Neural cell (in vitro differentiated cells): ENCODE measurements at regions not wholly inside any gene's neighbourhood (a gene's known extent, or its start where the extent isn't known, plus 50 kb on each side); places are given as distances from the start of the nearest gene placed in this dataset.
"Not testable (repeated sequence)": the region's sequence is repeated elsewhere in the genome, so short reads cannot be mapped to it uniquely, and the experiment has no call there.

Experiments
- H2AFZ ChIP-seq: fragments of 200-600, 300-800 bp; sonication (generic), shearing (Covaris generic); 2 replicates; pipeline ENCODE4 v1.6.0; 2014; ENCODE audit warnings: low read depth, mild to moderate bottlenecking, antibody characterized with exemption, low read length, moderate library complexity
- H3F3A ChIP-seq: fragments of 200-600 bp; shearing (Covaris generic); 2 replicates; pipeline ENCODE4 v1.6.1; 2016; ENCODE audit warnings: mild to moderate bottlenecking, moderate library complexity, mixed read lengths, antibody characterized with exemption, low read length; ENCODE audit not compliant: insufficient read depth, poor library complexity, severe bottlenecking
- H3K27ac ChIP-seq: fragments of 200-600, 300-800 bp; sonication (generic), shearing (Covaris generic); 2 replicates; pipeline ENCODE4 v1.5.1; 2014; ENCODE audit warnings: mild to moderate bottlenecking, low read length, moderate library complexity
- H3K27me3 ChIP-seq: fragments of 300-800, 200-600 bp; sonication (generic), shearing (Covaris generic); 2 replicates; pipeline ENCODE4 v1.6.0; 2014; ENCODE audit warnings: mild to moderate bottlenecking, low read depth, low read length, moderate library complexity; ENCODE audit not compliant: insufficient read depth
- H3K36me3 ChIP-seq: fragments of 300-800, 200-600 bp; sonication (generic), shearing (Covaris generic); 2 replicates; pipeline ENCODE4 v1.5.1; 2014; ENCODE audit warnings: mild to moderate bottlenecking, antibody characterized with exemption, low read length, moderate library complexity; ENCODE audit not compliant: insufficient read depth
- H3K4me2 ChIP-seq: fragments of 300-800, 200-600 bp; sonication (generic), shearing (Covaris generic); 2 replicates; pipeline ENCODE4 v1.6.0; 2014; ENCODE audit warnings: mild to moderate bottlenecking, low read length
- H3K4me3 ChIP-seq: fragments of 300-800, 200-600 bp; sonication (generic), shearing (Covaris generic); 2 replicates; pipeline ENCODE4 v1.5.1; 2014; ENCODE audit warnings: mild to moderate bottlenecking, low read length, moderate library complexity
- H3K79me2 ChIP-seq: fragments of 200-600 bp; shearing (Covaris generic); replicated peaks from 2 replicates; pipeline ENCODE4 v1.6.0; 2014; ENCODE audit warnings: mild to moderate bottlenecking, low read length, moderate library complexity; ENCODE audit not compliant: insufficient read depth
- H3K9ac ChIP-seq: fragments of 300-800, 200-600 bp; sonication (generic), shearing (Covaris generic); 2 replicates; pipeline ENCODE4 v1.6.1; 2016; ENCODE audit warnings: mild to moderate bottlenecking, low read length, mixed read lengths
- H3K9me2 ChIP-seq: fragments of 200-600 bp; shearing (Covaris generic); 2 replicates; pipeline ENCODE4 v1.6.1; 2016; ENCODE audit warnings: mild to moderate bottlenecking, low read length, mixed read lengths; ENCODE audit not compliant: insufficient read depth
- H3K9me3 ChIP-seq: fragments of 200-600, 300-800 bp; sonication (generic), shearing (Covaris generic); 2 replicates; pipeline ENCODE4 v1.6.1; 2016; ENCODE audit warnings: mild to moderate bottlenecking, mixed run types, low read length, moderate library complexity, mixed read lengths
- H4K20me1 ChIP-seq: fragments of 200-600 bp; shearing (Covaris generic); 2 replicates; pipeline ENCODE4 v1.6.1; 2016; ENCODE audit warnings: mild to moderate bottlenecking, mixed run types; ENCODE audit not compliant: insufficient read depth
- CTCF ChIP-seq: fragments of 450-650 bp; IDR thresholded peaks from 2 replicates; pipeline ENCODE4 v1.5.1; 2014; ENCODE audit warnings: antibody characterized with exemption, mild to moderate bottlenecking, moderate library complexity; ENCODE audit not compliant: poor library complexity, severe bottlenecking
- EP300 ChIP-seq: fragments of 450-650 bp; conservative IDR thresholded peaks from 2 replicates; pipeline ENCODE4 v1.6.1; 2014; ENCODE audit warnings: antibody characterized with exemption, mild to moderate bottlenecking, moderate library complexity; ENCODE audit not compliant: poor library complexity, severe bottlenecking
- EZH2 ChIP-seq: fragments of 200-600, 300-800 bp; shearing (Covaris generic), sonication (generic); IDR thresholded peaks from 2 replicates; pipeline ENCODE4 v1.6.1; 2014; ENCODE audit warnings: antibody characterized with exemption, low read length, borderline replicate concordance, mild to moderate bottlenecking; ENCODE audit not compliant: insufficient read depth, poor library complexity, severe bottlenecking
- MXI1 ChIP-seq: fragments of 450-650 bp; conservative IDR thresholded peaks from 2 replicates; pipeline ENCODE4 v1.6.1; 2014; ENCODE audit warnings: antibody characterized with exemption, mild to moderate bottlenecking; ENCODE audit not compliant: poor library complexity, severe bottlenecking
- POLR2AphosphoS5 ChIP-seq: IDR thresholded peaks from 2 replicates; pipeline ENCODE4 v1.6.1; 2012
- RAD21 ChIP-seq: fragments of 450-650 bp; conservative IDR thresholded peaks from 2 replicates; pipeline ENCODE4 v1.6.1; 2014; ENCODE audit warnings: antibody characterized with exemption, mild to moderate bottlenecking, moderate library complexity
- REST ChIP-seq: IDR thresholded peaks from 2 replicates; pipeline ENCODE4 v1.6.1; 2012; ENCODE audit warnings: borderline replicate concordance
- SMC3 ChIP-seq: fragments of 450-650 bp; conservative IDR thresholded peaks from 2 replicates; pipeline ENCODE4 v1.6.1; 2014; ENCODE audit warnings: antibody characterized with exemption, mild to moderate bottlenecking, moderate library complexity; ENCODE audit not compliant: poor library complexity
- TAF1 ChIP-seq: IDR thresholded peaks from 2 replicates; pipeline ENCODE4 v1.6.1; 2012; ENCODE audit warnings: low read depth

GRCh38 chr9:103574056-103574455 lies 520.1 kb upstream of the SMC2 start:
- Histone ChIP-seq H3K36me3 (no peaks in the 10 kb centered on the region), H3K27ac (no peak overlapping the region), H3K9ac (no peak overlapping the region), H3F3A (no peaks in the 10 kb centered on the region), H2AFZ (no peak overlapping the region), H3K27me3 (no peaks in the 10 kb centered on the region), H3K9me2 (no peaks in the 10 kb centered on the region), H3K9me3 (no peaks in the 10 kb centered on the region), H4K20me1 (no peaks in the 10 kb centered on the region), H3K79me2 (no peaks in the 10 kb centered on the region), H3K4me3 (no peak overlapping the region), H3K4me2 (no peak overlapping the region)
- no peak for TF ChIP-seq TAF1
- no peak for TF ChIP-seq EP300
- no peak for TF ChIP-seq RAD21
- TF ChIP-seq SMC3 = no peak

GRCh38 chr9:103586721-103587120 lies 507.4 kb upstream of the SMC2 start:
- H3K27ac ChIP-seq = no peak overlapping the region
- H3K9me2 ChIP-seq = no peaks in the 10 kb centered on the region
- no peaks in the 10 kb centered on the region for H3K36me3 ChIP-seq
- no peaks in the 10 kb centered on the region for H3F3A ChIP-seq
- H3K4me3 ChIP-seq = no peak overlapping the region
- no peaks in the 10 kb centered on the region for H3K27me3 ChIP-seq
- H2AFZ ChIP-seq = no peak overlapping the region
- no peak overlapping the region for H3K4me2 ChIP-seq
- no peak for TF ChIP-seq CTCF
- H4K20me1 ChIP-seq = no peaks in the 10 kb centered on the region
- no peaks in the 10 kb centered on the region for H3K79me2 ChIP-seq
- no peak overlapping the region for H3K9ac ChIP-seq
- H3K9me3 ChIP-seq = no peaks in the 10 kb centered on the region

- Histone ChIP-seq H3K9me3 (no peaks in the 10 kb centered on the region), H3K4me3 (no peak overlapping the region), H2AFZ (no peak overlapping the region), H4K20me1 (no peaks in the 10 kb centered on the region), H3F3A (no peaks in the 10 kb centered on the region), H3K27ac (no peak overlapping the region), H3K9ac (no peak overlapping the region), H3K27me3 (no peaks in the 10 kb centered on the region), H3K9me2 (no peaks in the 10 kb centered on the region), H3K4me2 (no peak overlapping the region), H3K79me2 (no peaks in the 10 kb centered on the region), H3K36me3 (no peaks in the 10 kb centered on the region)
- TF ChIP-seq SMC3 = no peak
- no peak for TF ChIP-seq POLR2AphosphoS5
- no peak for TF ChIP-seq CTCF
- no peak for TF ChIP-seq TAF1
- TF ChIP-seq EZH2 = no peak
- TF ChIP-seq EP300 = no peak
- no peak for TF ChIP-seq MXI1
- no peak for TF ChIP-seq REST
- TF ChIP-seq RAD21 = no peak
Measured at GRCh38 chr9:103601287-103601686, 492.8 kb upstream of the SMC2 start.

GRCh38 chr9:103611950-103612349 lies 482.2 kb upstream of the SMC2 start:
- H3K9me2 ChIP-seq, H3K9me3 ChIP-seq, H3K36me3 ChIP-seq, H3K27ac ChIP-seq, H2AFZ ChIP-seq, H3K27me3 ChIP-seq, H4K20me1 ChIP-seq, H3K79me2 ChIP-seq, H3F3A ChIP-seq, H3K9ac ChIP-seq, H3K4me3 ChIP-seq, H3K4me2 ChIP-seq: not testable (repeated sequence)
